ENCODE measurements at regions not wholly inside any gene's neighbourhood (a gene's known extent, or its start where the extent isn't known, plus 50 kb on each side); places are given as distances from the start of the nearest gene placed in this dataset.

- ChIA-PET POLR2A (ENCODE audit: unreplicated experiment) (no interaction called here), CTCF (interaction anchor here (1.0 kb wide), 1 partner anchor 30 kb away, joined by 5 read pairs; no protein-coding TSS in a partner anchor)
- H3K23ac ChIP-seq (ENCODE audit: low read depth, low read length) = no peak overlapping the region
- no peak overlapping the region for H2AK5ac ChIP-seq (ENCODE audit: low read depth, low read length)
- 37% methylated on average over 2 of the region's 11 CpGs; no CpG with 5 or more reads in 1 of the 2 experiments for WGBS, 2 experiments (ENCODE audit: extremely low coverage in 2 of 2, insufficient read length in 1 of 2)
- no peak overlapping the region for H3K14ac ChIP-seq (replicated peaks; ENCODE audit: low read depth, low read length)
- H4K5ac ChIP-seq (ENCODE audit: low read depth, low read length) = no peak overlapping the region
- DNase-seq (no peak), ATAC-seq (ENCODE audit: low read depth) (no peak)
- no peak overlapping the region for H3K18ac ChIP-seq (ENCODE audit: low read depth, low read length)
- H3K27ac ChIP-seq (ENCODE audit: insufficient read depth, low read length) = no peak overlapping the region
- no peak overlapping the region for H4K8ac ChIP-seq (ENCODE audit: low read depth in 2 of 2, low read length in 2 of 2)
- no peaks in the 10 kb centered on the region for H3K27me3 ChIP-seq (ENCODE audit: control insufficient read depth, insufficient read depth, low read length)
- no peak overlapping the region for H3K56ac ChIP-seq (ENCODE audit: extremely low read depth, insufficient read depth, low read length)
- no peaks in the 10 kb centered on the region for H3K9me3 ChIP-seq (ENCODE audit: control insufficient read depth, insufficient read depth, low read length)
- H3K4me1 ChIP-seq (ENCODE audit: control insufficient read depth, insufficient read depth, low read length) = peaks cover 2% of the 10 kb centered on the region; the same call in 1 of the 2 replicates
- no peak overlapping the region for H3K9ac ChIP-seq (ENCODE audit: low read depth, low read length)
- no peaks in the 10 kb centered on the region for H3K79me1 ChIP-seq (ENCODE audit: low read depth in 1 of 2, low read length in 2 of 2)
- H4K91ac ChIP-seq (ENCODE audit: insufficient read depth, low read depth, low read length) = no peak overlapping the region
- no peaks in the 10 kb centered on the region for H3K36me3 ChIP-seq (ENCODE audit: control insufficient read depth, insufficient read depth, low read length)
- no peak overlapping the region for H3K4me3 ChIP-seq (ENCODE audit: insufficient read depth, low read depth, low read length)
- dilution Hi-C loops (cut with HindIII; ENCODE audit: low sequenced_read_pairs, unreplicated experiment) (no loop called here), in situ Hi-C loops (cut with MboI; ENCODE audit: low sequenced_read_pairs) (loop anchor here (25.0 kb wide), 1 partner anchor 979 kb away; no protein-coding TSS in a partner anchor), intact Hi-C loops (cut with micrococcal nuclease) (no loop called here)
- no peaks in the 10 kb centered on the region for H4K20me1 ChIP-seq (ENCODE audit: insufficient read depth, low read length)
- no peak overlapping the region for H2BK5ac ChIP-seq (ENCODE audit: low read depth, low read length, poor library complexity, severe bottlenecking)
- peak overlapping the region; percentile 59 for H2AFZ ChIP-seq (replicated peaks; ENCODE audit: low read length, poor library complexity)
- BruUV-seq (replicated peaks) = no TSS peak
- H3K4me2 ChIP-seq (ENCODE audit: low read depth, low read length) = no peak overlapping the region
- H2BK20ac ChIP-seq (ENCODE audit: low read depth, low read length) = no peak overlapping the region
- H2BK120ac ChIP-seq (ENCODE audit: low read depth, low read length) = no peak overlapping the region
- H2BK15ac ChIP-seq (ENCODE audit: low read depth, low read length) = no peak overlapping the region
- no peak overlapping the region for H3K4ac ChIP-seq (ENCODE audit: low read depth, low read length)
- H3K9me1 ChIP-seq (ENCODE audit: insufficient read depth, low read length) = no peaks in the 10 kb centered on the region
- H2AK9ac ChIP-seq (replicated peaks; ENCODE audit: low read depth, low read length, poor library complexity) = no peak overlapping the region
- TF ChIP-seq RCOR1 (IDR thresholded peaks at IDR 0.05; ENCODE audit: insufficient replicate concordance, low read length) (no peak), RAD21 (IDR thresholded peaks at IDR 0.05; ENCODE audit: low read length) (no peak), BHLHE40 (IDR thresholded peaks at IDR 0.05; ENCODE audit: low read depth, low read length) (no peak), RFX5 (IDR thresholded peaks at IDR 0.05; ENCODE audit: low read depth, low read length) (no peak), ELK1 (IDR thresholded peaks at IDR 0.05; ENCODE audit: borderline replicate concordance, low read depth, low read length) (no peak), NFE2L2 (IDR thresholded peaks at IDR 0.05; ENCODE audit: low read depth, low read length) (no peak), USF2 (IDR thresholded peaks at IDR 0.05; ENCODE audit: low read depth, low read length) (no peak), MAFK (IDR thresholded peaks at IDR 0.05; ENCODE audit: low read depth, low read length) (no peak), CHD1 (IDR thresholded peaks at IDR 0.05; ENCODE audit: low read depth, low read length) (no peak), CEBPB (IDR thresholded peaks at IDR 0.05; ENCODE audit: low read depth, low read length) (no peak), MAZ (IDR thresholded peaks at IDR 0.05; ENCODE audit: borderline replicate concordance, low read depth, low read length) (no peak), SMC3 (IDR thresholded peaks at IDR 0.05; ENCODE audit: low read depth, low read length) (no peak), POLR2A (IDR thresholded peaks at IDR 0.05; ENCODE audit: low read depth, low read length) (no peak), MXI1 (IDR thresholded peaks at IDR 0.05; ENCODE audit: borderline replicate concordance, low read depth, low read length) (no peak)
- TF ChIP-seq, protein P1, sequence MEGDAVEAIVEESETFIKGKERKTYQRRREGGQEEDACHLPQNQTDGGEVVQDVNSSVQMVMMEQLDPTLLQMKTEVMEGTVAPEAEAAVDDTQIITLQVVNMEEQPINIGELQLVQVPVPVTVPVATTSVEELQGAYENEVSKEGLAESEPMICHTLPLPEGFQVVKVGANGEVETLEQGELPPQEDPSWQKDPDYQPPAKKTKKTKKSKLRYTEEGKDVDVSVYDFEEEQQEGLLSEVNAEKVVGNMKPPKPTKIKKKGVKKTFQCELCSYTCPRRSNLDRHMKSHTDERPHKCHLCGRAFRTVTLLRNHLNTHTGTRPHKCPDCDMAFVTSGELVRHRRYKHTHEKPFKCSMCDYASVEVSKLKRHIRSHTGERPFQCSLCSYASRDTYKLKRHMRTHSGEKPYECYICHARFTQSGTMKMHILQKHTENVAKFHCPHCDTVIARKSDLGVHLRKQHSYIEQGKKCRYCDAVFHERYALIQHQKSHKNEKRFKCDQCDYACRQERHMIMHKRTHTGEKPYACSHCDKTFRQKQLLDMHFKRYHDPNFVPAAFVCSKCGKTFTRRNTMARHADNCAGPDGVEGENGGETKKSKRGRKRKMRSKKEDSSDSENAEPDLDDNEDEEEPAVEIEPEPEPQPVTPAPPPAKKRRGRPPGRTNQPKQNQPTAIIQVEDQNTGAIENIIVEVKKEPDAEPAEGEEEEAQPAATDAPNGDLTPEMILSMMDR (conservative IDR thresholded peaks at IDR 0.05; ENCODE audit: low read depth, low read length) = no peak
These were observed 136.0 kb upstream of the COL1A2 start for GRCh38 chr7:94258418-94259300.

All from IMR-90 (cell line).